MM.1S (cell line): ENCODE measurements at regions not wholly inside any gene's neighbourhood (a gene's known extent, or its start where the extent isn't known, plus 50 kb on each side); places are given as distances from the start of the nearest gene placed in this dataset.

Experiments
- CTCF ChIP-seq: fragments of 300-600 bp; sonication (generic); IDR thresholded peaks from 2 replicates; pipeline ENCODE4 v1.5.1; 2016; ENCODE audit warnings: antibody characterized with exemption, low read length, mixed read lengths
- EZH2 ChIP-seq: fragments of 300-600 bp; sonication (generic); optimal IDR thresholded peaks from 2 replicates; pipeline ENCODE3; 2017; ENCODE audit warnings: low read depth, mild to moderate bottlenecking, antibody characterized with exemption, low read length, mixed read lengths
- EZH2phosphoT487 ChIP-seq: fragments of 300-600 bp; sonication (generic); IDR thresholded peaks from 2 replicates; pipeline ENCODE4 v1.6.1; 2018; ENCODE audit warnings: antibody characterized with exemption, low read length

- no peak for TF ChIP-seq CTCF
- TF ChIP-seq EZH2, result no peak
- TF ChIP-seq EZH2phosphoT487, result no peak
These were observed 1133.0 kb downstream of the PDHA2 start for GRCh38 chr4:96972920-96973319.
